HepG2 (cell line): ENCODE measurements at regions not wholly inside any gene's neighbourhood (a gene's known extent, or its start where the extent isn't known, plus 50 kb on each side); places are given as distances from the start of the nearest gene placed in this dataset.

Experiments used
- ATAC-seq: fragments of 200-7000 bp; cut with Tn5 transposase; 3 replicates; pipeline ENCODE4 v1.9.1; 2020; ENCODE audit warnings: mild to moderate bottlenecking, moderate library complexity
- BruUV-seq: library from RNA; stranded (reverse); fragments of 400-500 nt; replicated peaks from 2 replicates; lab custom pipeline; 2021; lab: Mats Ljungman, UMichigan
- CTCF ChIA-PET: fragments of 300-600 bp; formaldehyde crosslinking; extraction: SDS; loops from one replicate; lab custom pipeline; 2021; ENCODE audit warnings: low total read pairs, inconsistent platforms, low intra/inter-chr PET ratio; lab: Yijun Ruan, JAX
- POLR2A ChIA-PET: fragments of 350-600 bp; sonication (Branson Sonifier 250); formaldehyde crosslinking; loops from one replicate; lab custom pipeline; 2020; ENCODE audit warnings: antibody characterized with exemption, inconsistent platforms; lab: Yijun Ruan, JAX
- DNase-seq: peaks from one replicate; pipeline ENCODE4 v3.0.0-alpha.2; 2015; ENCODE audit warnings: low spot score
- FAIRE-seq: peaks from 3 replicates; lab custom pipeline; 2011; peaks lifted over from hg19 to GRCh38; lab: Jason Lieb, UNC
- H2AFZ ChIP-seq: one replicate; pipeline ENCODE4 v1.6.1; 2011; ENCODE audit warnings: low read length, inconsistent platforms
- H3K27ac ChIP-seq: fragments of 300-600 bp; 3 replicates; pipeline ENCODE4 v1.8.0; 2011; ENCODE audit warnings: mixed run types, mild to moderate bottlenecking, mixed read lengths, low read length, inconsistent platforms; ENCODE audit not compliant: insufficient read depth; ENCODE audit errors: extremely low read length
- H3K27me3 ChIP-seq, 2 experiments: fragments of 200-600 bp in 1 of 2; 2 replicates in 1 of 2; 3 replicates in 1 of 2; pipeline versions ENCODE4 v1.6.0 to v1.8.0; 2011; ENCODE audit warnings: low read length in 2 of 2, mild to moderate bottlenecking in 2 of 2, moderate library complexity in 2 of 2, inconsistent platforms in 1 of 2; ENCODE audit not compliant: insufficient read depth in 2 of 2, control insufficient read depth in 1 of 2
- H3K36me3 ChIP-seq, 2 experiments: fragments of 200-600 bp in 1 of 2; replicated peaks in 1 of 2; 2 replicates in 1 of 2; 3 replicates in 1 of 2; pipeline versions ENCODE4 v1.5.1 to v1.8.0; 2011; ENCODE audit warnings: low read length in 2 of 2, inconsistent platforms in 1 of 2; ENCODE audit not compliant: insufficient read depth in 2 of 2, control insufficient read depth in 1 of 2
- H3K4me1 ChIP-seq: 2 replicates; pipeline ENCODE4 v1.5.1; 2012; ENCODE audit warnings: low read length, inconsistent platforms; ENCODE audit not compliant: insufficient read depth
- H3K4me2 ChIP-seq: 2 replicates; pipeline ENCODE4 v1.6.0; 2011; ENCODE audit warnings: low read depth, low read length, inconsistent platforms
- H3K4me3 ChIP-seq, 3 experiments: fragments of 200-600 bp in 1 of 3; sonication (generic), shearing (Covaris generic) in 1 of 3; replicated peaks in 1 of 3; 2 replicates each; pipeline ENCODE4 v1.5.1; 2011 to 2016; ENCODE audit warnings: low read length in 3 of 3, inconsistent platforms in 2 of 3, low read depth in 2 of 3, mild to moderate bottlenecking in 2 of 3, control low read depth in 1 of 3, mixed read lengths in 1 of 3; ENCODE audit not compliant: insufficient read depth in 1 of 3
- H3K79me2 ChIP-seq: one replicate; pipeline ENCODE4 v1.6.1; 2011; ENCODE audit warnings: low read length, inconsistent platforms; ENCODE audit not compliant: insufficient read depth
- H3K9ac ChIP-seq: 2 replicates; pipeline ENCODE4 v1.6.0; 2011; ENCODE audit warnings: mild to moderate bottlenecking, low read depth, low read length, inconsistent platforms; ENCODE audit not compliant: insufficient read depth
- H3K9me3 ChIP-seq: 2 replicates; pipeline ENCODE4 v1.5.1; 2012; ENCODE audit warnings: mild to moderate bottlenecking, low read length
- H4K20me1 ChIP-seq: 2 replicates; pipeline ENCODE4 v1.6.0; 2011; ENCODE audit warnings: inconsistent platforms, mild to moderate bottlenecking, low read length, moderate library complexity; ENCODE audit not compliant: insufficient read depth
- ATF2 ChIP-seq: sonication (generic); formaldehyde crosslinking; IDR thresholded peaks from 2 replicates; pipeline ENCODE4 v1.4.0; 2020; ENCODE audit warnings: missing genetic modification reagents
- KDM5B ChIP-seq: sonication (generic); formaldehyde crosslinking; IDR thresholded peaks from 2 replicates; pipeline ENCODE4 v1.4.0; 2020; ENCODE audit warnings: missing genetic modification reagents, mild to moderate bottlenecking, borderline replicate concordance
- LCORL ChIP-seq, 2 experiments: fragments of 450-650 bp in 1 of 2; sonication (generic) in 1 of 2; formaldehyde crosslinking in 1 of 2; IDR thresholded peaks; 2 replicates each; pipeline versions ENCODE4 v1.5.0 to v1.6.1; 2017 to 2020; ENCODE audit warnings: antibody characterized with exemption in 1 of 2, missing genetic modification reagents in 1 of 2
- MEIS2 ChIP-seq: sonication (generic); formaldehyde crosslinking; IDR thresholded peaks from 2 replicates; pipeline ENCODE4 v1.9.0; 2021; ENCODE audit warnings: mild to moderate bottlenecking, missing genetic modification reagents
- MXI1 ChIP-seq: IDR thresholded peaks from 3 replicates; pipeline ENCODE4 v1.6.1; 2012; ENCODE audit warnings: low read depth, low read length, inconsistent platforms, borderline replicate concordance
- NFE2L2 ChIP-seq: fragments of 150-350 bp; IDR thresholded peaks from 2 replicates; pipeline ENCODE4 v1.6.1; 2014; ENCODE audit warnings: low read length
- RORA ChIP-seq: sonication (generic); formaldehyde crosslinking; IDR thresholded peaks from 2 replicates; pipeline ENCODE4 v1.5.0; 2020; ENCODE audit warnings: mild to moderate bottlenecking, missing genetic modification reagents, moderate library complexity
- U2AF2 ChIP-seq: fragments of 200-400 bp; formaldehyde crosslinking; IDR thresholded peaks from 2 replicates; pipeline ENCODE4 v1.6.1; 2017; ENCODE audit warnings: low read depth, mild to moderate bottlenecking, low read length
- ZNF234 ChIP-seq: sonication (generic); formaldehyde crosslinking; conservative IDR thresholded peaks from 2 replicates; pipeline ENCODE4 v1.5.1; 2020; ENCODE audit warnings: mild to moderate bottlenecking, missing genetic modification reagents
- ZNF552 ChIP-seq: sonication (generic); formaldehyde crosslinking; IDR thresholded peaks from 2 replicates; pipeline ENCODE4 v1.9.0; 2022; ENCODE audit warnings: missing genetic modification reagents, mild to moderate bottlenecking, borderline replicate concordance
- ZNF616 ChIP-seq: sonication (generic); formaldehyde crosslinking; IDR thresholded peaks from 2 replicates; pipeline ENCODE4 v1.5.0; 2020; ENCODE audit warnings: low read depth, mild to moderate bottlenecking, missing genetic modification reagents
- ZSCAN21 ChIP-seq: sonication (generic); formaldehyde crosslinking; IDR thresholded peaks from 2 replicates; pipeline ENCODE4 v1.8.0; 2022; ENCODE audit warnings: mild to moderate bottlenecking, missing genetic modification reagents, moderate library complexity, borderline replicate concordance
- WGBS: methylation state at CpG from one replicate; pipeline ENCODE4 v1.1.6; 2017; ENCODE audit warnings: low lambda C conversion rate; 5-methylcytosine and 5-hydroxymethylcytosine counted together
- in situ Hi-C: cut with HindIII; loops from 2 replicates; pipeline ENCODE4 v1.10.0; 2017; ENCODE audit warnings: low pct_unique_long_range_greater_than_20kb; ENCODE audit not compliant: extremely low pct_ligation_motif_present
- intact Hi-C: fragments of 100-400 bp; cut with micrococcal nuclease; formaldehyde crosslinking; loops from one replicate; pipeline ENCODE4 v1.10.0; 2022; ENCODE audit not compliant: unreplicated experiment

GRCh38 chr2:105490204-105490603, 91.4 kb upstream of the FHL2 start:
- BruUV-seq = no TSS peak
- Histone ChIP-seq H2AFZ (no peak overlapping the region), H3K4me3 (no peak overlapping the region), H3K9me3 (no peaks in the 10 kb centered on the region), H3K9ac (no peak overlapping the region), H3K79me2 (no peaks in the 10 kb centered on the region), H3K36me3 (no peaks in the 10 kb centered on the region), H4K20me1 (no peaks in the 10 kb centered on the region), H3K27ac (no peak overlapping the region), H3K4me2 (no peak overlapping the region), H3K27me3 (peaks cover 2 to 29% of the 10 kb centered on the region in 2 experiments), H3K4me1 (no peaks in the 10 kb centered on the region)
- TF ChIP-seq ZSCAN21 (CRISPR knock-in tag) (no peak), RORA (CRISPR knock-in tag) (no peak), ZNF616 (CRISPR knock-in tag) (no peak), ZNF552 (CRISPR knock-in tag) (no peak), KDM5B (no peak), ATF2 (CRISPR knock-in tag) (no peak), MXI1 (no peak), U2AF2 (no peak), MEIS2 (CRISPR knock-in tag) (no peak), NFE2L2 (no peak), ZNF234 (CRISPR knock-in tag) (no peak), LCORL (IDR thresholded peaks at IDR 0.05) (no peak), LCORL (CRISPR knock-in tag; IDR thresholded peaks at IDR 0.05) (no peak)
- FAIRE-seq (no peak), DNase-seq (no peak), ATAC-seq (no peak)
- POLR2A ChIA-PET = no interaction called here
- WGBS = 2% methylated on average over 4 of the region's 4 CpGs
- intact Hi-C loops (no loop called here), in situ Hi-C loops (no loop called here)
- CTCF ChIA-PET = no interaction called here
